Naive B cell (primary cell): ENCODE measurements at regions not wholly inside any gene's neighbourhood (a gene's known extent, or its start where the extent isn't known, plus 50 kb on each side); places are given as distances from the start of the nearest gene placed in this dataset.

Source experiments
- ATAC-seq, 2 donors: fragments of 150-1000 bp; cut with Tn5 transposase; 2 replicates each; pipeline ENCODE4 v1.10.0; 2021; ENCODE audit warnings: low read depth in 2 of 2, mild to moderate bottlenecking in 2 of 2, moderate library complexity in 2 of 2
- DNase-seq: peaks from one replicate; pipeline ENCODE4 v3.0.0; 2022
- H3K27ac Mint-ChIP-seq, 6 donors: one replicate each; pipeline ENCODE4 v1.8.0; 2020 to 2022; ENCODE audit warnings: mild to moderate bottlenecking in 6 of 6, mixed read lengths in 6 of 6, moderate library complexity in 5 of 6, inconsistent platforms in 2 of 6
- H3K27me3 Mint-ChIP-seq, 3 donors: one replicate each; pipeline ENCODE4 v1.8.0; 2021 to 2022; ENCODE audit warnings: mixed read lengths in 3 of 3, mild to moderate bottlenecking in 1 of 3
- H3K36me3 Mint-ChIP-seq, 2 donors: one replicate each; pipeline ENCODE4 v1.8.0; 2020 to 2022; ENCODE audit warnings: mixed read lengths in 2 of 2, inconsistent platforms in 1 of 2, mild to moderate bottlenecking in 1 of 2
- H3K4me1 Mint-ChIP-seq, 3 donors: one replicate each; pipeline ENCODE4 v1.8.0; 2020 to 2022; ENCODE audit warnings: mixed read lengths in 3 of 3, inconsistent platforms in 1 of 3, mild to moderate bottlenecking in 1 of 3, moderate library complexity in 1 of 3
- H3K4me3 Mint-ChIP-seq, 8 donors: one replicate each; pipeline ENCODE4 v1.8.0; 2020 to 2022; ENCODE audit warnings: mild to moderate bottlenecking in 8 of 8, mixed read lengths in 8 of 8, moderate library complexity in 8 of 8, inconsistent platforms in 2 of 8
- H3K9me3 Mint-ChIP-seq, 7 donors: one replicate each; pipeline ENCODE4 v1.8.0; 2020 to 2022; ENCODE audit warnings: mixed read lengths in 7 of 7, mild to moderate bottlenecking in 5 of 7, inconsistent platforms in 2 of 7, moderate library complexity in 1 of 7

DNA sequence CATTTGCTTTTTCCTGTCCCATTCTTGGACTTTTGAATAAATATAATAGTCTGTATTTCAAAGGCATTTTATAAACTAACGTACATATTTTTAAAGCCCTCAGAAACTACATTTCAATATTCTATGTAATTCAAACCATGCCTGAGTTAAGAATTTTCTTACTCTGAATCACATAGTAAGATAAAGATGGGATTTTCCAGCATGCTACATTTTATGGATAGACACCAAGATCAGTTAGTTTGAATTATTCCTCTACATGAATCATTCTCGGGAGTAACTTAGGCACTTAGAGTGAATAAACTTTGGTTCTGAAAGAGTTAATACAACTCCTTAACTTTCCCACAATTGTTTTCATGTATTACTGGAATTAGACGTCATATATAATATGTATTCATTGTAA is 713.3 kb upstream of the CBLB start:
- DNase-seq (no peak), ATAC-seq (no peak)
- Mint-ChIP-seq H3K9me3 (no peaks in the 10 kb centered on the region), H3K4me3 (no peak overlapping the region), H3K27me3 (peaks cover 0 to 7% (median 0%) of the 10 kb centered on the region in 3 donors), H3K4me1 (no peaks in the 10 kb centered on the region), H3K27ac (no peak overlapping the region), H3K36me3 (peaks cover 0 to 8% of the 10 kb centered on the region in 2 donors)

DNA sequence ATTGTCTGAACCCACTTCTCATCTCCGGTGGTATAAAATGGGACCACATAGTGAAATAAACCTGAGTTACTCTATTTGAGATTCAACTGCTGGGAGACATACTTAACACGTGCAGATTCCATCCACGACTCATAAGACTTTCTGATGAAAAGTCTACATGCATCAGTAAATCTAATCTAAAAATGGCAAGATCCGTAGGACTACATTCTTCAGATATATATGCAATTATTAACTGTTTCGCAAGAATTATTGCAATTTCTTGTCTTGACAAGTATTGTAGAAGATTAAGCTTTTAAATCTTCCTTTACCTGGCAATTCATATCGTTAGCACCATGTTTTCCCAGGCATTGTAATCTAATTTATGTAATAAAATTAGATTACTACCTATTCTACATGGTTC is 718.7 kb upstream of the CBLB start:
- Mint-ChIP-seq H3K9me3 (peaks cover 0 to 7% (median 2%) of the 10 kb centered on the region in 7 donors), H3K36me3 (no peaks in the 10 kb centered on the region), H3K4me1 (no peaks in the 10 kb centered on the region), H3K27me3 (peaks cover 0 to 4% (median 0%) of the 10 kb centered on the region in 3 donors), H3K4me3 (no peak overlapping the region), H3K27ac (no peak overlapping the region)
- ATAC-seq (no peak), DNase-seq (no peak)

DNA sequence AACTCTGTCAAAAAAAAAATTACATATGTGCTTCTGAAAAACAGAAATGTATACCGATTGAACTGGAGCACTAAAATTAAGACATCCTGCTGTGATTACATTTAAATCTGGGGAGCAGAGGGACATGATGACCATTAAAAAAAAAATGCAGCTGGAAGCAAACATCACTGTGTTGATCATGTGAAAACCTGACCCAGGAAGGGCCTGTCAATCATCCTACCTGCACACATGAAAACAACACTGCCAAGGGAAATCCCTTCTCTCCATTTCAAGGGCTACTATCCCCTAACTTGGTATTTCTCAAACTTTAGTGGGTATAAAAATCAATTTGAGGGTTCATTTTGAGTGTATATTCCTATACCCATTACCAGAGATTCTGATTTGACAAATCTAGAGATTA is 719.9 kb upstream of the CBLB start:
- H3K9me3 Mint-ChIP-seq, result peaks cover 4 to 15% (median 7%) of the 10 kb centered on the region in 7 donors

DNA sequence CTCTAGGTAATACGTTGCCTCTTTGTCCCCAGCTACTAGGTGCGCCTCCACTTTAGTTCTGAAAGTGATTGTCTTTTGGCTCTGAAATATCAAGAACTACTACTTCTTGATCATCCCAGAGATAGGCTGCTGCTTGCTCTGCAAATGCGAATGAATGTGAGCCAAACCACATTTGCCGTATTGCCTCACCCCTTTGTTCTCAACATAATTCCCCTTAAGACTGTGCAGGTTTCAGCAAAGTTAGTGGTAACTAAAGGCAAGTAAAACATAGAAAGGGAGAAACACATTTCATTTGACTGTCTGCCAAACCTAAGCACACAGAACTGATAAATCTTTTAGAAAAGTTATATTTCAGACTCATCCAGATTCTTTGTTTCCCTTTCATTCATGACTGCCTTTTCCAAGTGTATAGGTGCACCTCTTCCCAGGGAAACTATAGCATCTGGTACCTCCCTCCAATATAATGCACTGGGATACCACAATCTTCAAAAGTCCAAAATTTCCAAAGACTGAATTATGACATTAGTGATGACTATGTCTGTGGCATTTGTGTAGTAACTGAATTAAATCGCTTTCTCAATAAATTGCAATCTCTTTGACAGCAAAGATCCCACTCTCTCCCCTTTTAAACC is 720.6 kb upstream of the CBLB start:
- Mint-ChIP-seq H3K27ac (no peak overlapping the region), H3K4me1 (peaks cover 0 to 7% (median 0%) of the 10 kb centered on the region in 3 donors), H3K9me3 (peaks cover 4 to 20% (median 11%) of the 10 kb centered on the region in 7 donors), H3K27me3 (peaks cover 0 to 4% (median 0%) of the 10 kb centered on the region in 3 donors), H3K4me3 (no peak overlapping the region), H3K36me3 (no peaks in the 10 kb centered on the region)
- ATAC-seq (no peak), DNase-seq (no peak)

More for the DNA sequence above, 719.9 kb upstream of the CBLB start:
- no peak for ATAC-seq
- H3K4me1 Mint-ChIP-seq, result peaks cover 0 to 7% (median 0%) of the 10 kb centered on the region in 3 donors
- peaks cover 0 to 4% (median 0%) of the 10 kb centered on the region in 3 donors for H3K27me3 Mint-ChIP-seq
- no peak for DNase-seq
- H3K36me3 Mint-ChIP-seq, result no peaks in the 10 kb centered on the region
- no peak overlapping the region for H3K27ac Mint-ChIP-seq
- H3K4me3 Mint-ChIP-seq, result no peak overlapping the region

DNA sequence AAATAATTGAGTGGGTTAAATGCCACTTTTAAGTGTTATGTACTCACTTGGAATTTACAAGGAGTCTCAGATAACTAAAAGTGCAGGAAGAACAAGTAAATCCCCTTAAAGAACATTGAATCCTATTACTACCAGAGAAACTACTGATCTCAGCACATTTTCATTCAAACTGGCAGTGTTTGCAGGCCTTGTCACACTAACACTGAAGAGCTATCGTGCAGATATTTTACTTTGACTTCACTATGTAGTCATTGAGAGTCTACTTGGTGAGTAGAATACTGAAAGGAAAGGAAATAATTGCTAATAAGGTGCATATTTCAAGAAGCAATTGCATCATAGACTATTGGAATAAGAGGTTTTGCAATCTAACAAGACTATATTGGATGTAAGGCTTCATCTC is 721.4 kb upstream of the CBLB start:
- ATAC-seq, result no peak
- Mint-ChIP-seq H3K4me3 (no peak overlapping the region), H3K27ac (no peak overlapping the region), H3K27me3 (peaks cover 0 to 4% (median 0%) of the 10 kb centered on the region in 3 donors), H3K36me3 (no peaks in the 10 kb centered on the region), H3K9me3 (peaks cover 4 to 20% (median 11%) of the 10 kb centered on the region in 7 donors), H3K4me1 (peaks cover 0 to 7% (median 0%) of the 10 kb centered on the region in 3 donors)
- no peak for DNase-seq

DNA sequence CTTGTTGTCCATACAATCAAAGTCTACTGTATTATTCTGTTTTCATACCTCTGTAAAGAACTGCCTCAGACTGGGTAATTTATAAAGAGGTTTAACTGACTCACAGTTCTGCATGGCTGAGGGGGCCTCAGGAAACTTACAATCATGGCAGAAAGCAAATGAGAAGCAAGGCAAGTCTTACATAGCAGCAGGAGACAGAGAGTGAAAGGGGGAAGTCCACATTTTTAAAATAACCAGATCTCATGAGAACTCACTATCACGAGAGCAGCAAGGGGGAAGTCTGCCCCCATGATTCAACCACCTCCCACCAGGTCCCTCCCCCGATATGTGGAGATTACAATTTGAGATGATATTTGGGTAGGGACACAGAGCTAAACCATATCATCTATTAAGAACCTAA is 724.6 kb upstream of the CBLB start:
- H3K9me3 Mint-ChIP-seq, result peaks cover 4 to 33% (median 12%) of the 10 kb centered on the region in 7 donors
- no peak overlapping the region for H3K4me3 Mint-ChIP-seq
- DNase-seq (no peak), ATAC-seq (peak; percentile 42 to 52)
- H3K27me3 Mint-ChIP-seq, result peaks cover 0 to 4% (median 0%) of the 10 kb centered on the region in 3 donors
- H3K4me1 Mint-ChIP-seq, result peaks cover 0 to 7% (median 0%) of the 10 kb centered on the region in 3 donors
- peak overlapping the region in 2 of 6 donors; percentile 10 to 46 for H3K27ac Mint-ChIP-seq
- peaks cover 0 to 4% of the 10 kb centered on the region in 2 donors for H3K36me3 Mint-ChIP-seq

DNA sequence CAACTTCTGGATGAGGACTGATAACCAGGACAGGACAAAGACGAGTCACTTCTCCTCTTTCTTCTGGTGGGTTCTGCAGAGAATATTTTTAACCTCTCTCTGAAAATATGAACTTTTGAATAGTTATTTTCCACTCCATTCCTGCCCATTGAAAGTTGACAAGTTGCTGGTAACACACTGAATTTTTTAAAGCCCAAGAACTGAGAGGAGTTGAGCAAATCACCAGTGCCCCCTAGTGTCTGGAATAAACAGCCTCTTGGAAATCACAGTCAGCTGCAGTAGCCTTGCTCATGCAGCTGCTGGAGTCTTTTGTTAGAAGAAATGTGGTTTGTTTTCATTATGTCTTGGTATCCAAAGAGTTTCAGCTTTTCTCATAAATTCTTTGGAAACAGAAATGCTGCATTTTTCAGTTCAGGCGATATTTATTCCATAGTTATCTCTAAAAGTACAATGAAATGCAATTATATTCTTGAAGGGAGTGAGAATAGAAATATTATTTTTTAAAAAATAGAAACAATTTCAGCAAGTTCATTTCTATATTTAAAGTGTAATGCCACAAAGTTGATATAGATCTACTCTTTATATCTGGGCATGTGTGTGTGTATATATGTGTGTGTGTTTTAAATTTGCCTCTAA is 741.0 kb upstream of the CBLB start:
- Mint-ChIP-seq H3K4me1 (no peaks in the 10 kb centered on the region), H3K27ac (no peak overlapping the region), H3K27me3 (peaks cover 0 to 5% (median 0%) of the 10 kb centered on the region in 3 donors), H3K9me3 (peaks cover 4 to 23% (median 18%) of the 10 kb centered on the region in 7 donors), H3K4me3 (peak overlapping the region in 1 of 8 donors; percentile 16), H3K36me3 (peaks cover 15 to 16% of the 10 kb centered on the region in 2 donors)
- ATAC-seq (peak; percentile 53 to 71), DNase-seq (peak; percentile 60)

DNA sequence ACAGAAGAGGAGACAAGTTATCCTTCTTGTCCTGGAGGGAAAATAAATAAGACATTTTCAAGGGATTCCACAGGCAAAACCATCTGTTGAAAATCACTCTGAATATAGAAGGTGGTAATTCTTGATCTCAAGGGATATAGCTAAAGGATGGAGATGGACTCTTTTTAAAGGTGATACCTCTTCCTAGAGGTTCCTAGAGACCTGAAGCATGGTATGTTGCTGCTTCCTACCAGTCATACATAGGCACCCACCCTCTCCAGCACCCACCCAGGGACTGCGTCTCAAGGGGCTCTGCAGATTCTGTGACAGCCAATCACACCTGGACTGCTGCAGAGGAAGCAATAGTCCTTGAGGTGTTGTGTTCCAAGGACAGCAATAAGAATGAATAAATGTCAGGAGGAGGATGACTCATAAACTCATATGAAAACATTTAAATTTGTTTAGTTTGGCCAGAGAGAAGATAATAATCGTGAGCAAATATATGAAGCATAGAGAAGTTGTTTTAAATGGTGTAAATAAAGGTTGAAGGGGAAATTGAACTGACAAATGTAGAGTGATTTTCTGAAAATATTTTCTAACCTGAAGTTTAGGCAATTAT is 741.6 kb upstream of the CBLB start:
- Mint-ChIP-seq H3K9me3 (peaks cover 4 to 21% (median 18%) of the 10 kb centered on the region in 7 donors), H3K27ac (no peak overlapping the region), H3K4me3 (no peak overlapping the region), H3K27me3 (peaks cover 0 to 5% (median 0%) of the 10 kb centered on the region in 3 donors), H3K36me3 (peaks cover 16% of the 10 kb centered on the region in 2 donors), H3K4me1 (no peaks in the 10 kb centered on the region)
- no peak for DNase-seq
- ATAC-seq, result no peak

DNA sequence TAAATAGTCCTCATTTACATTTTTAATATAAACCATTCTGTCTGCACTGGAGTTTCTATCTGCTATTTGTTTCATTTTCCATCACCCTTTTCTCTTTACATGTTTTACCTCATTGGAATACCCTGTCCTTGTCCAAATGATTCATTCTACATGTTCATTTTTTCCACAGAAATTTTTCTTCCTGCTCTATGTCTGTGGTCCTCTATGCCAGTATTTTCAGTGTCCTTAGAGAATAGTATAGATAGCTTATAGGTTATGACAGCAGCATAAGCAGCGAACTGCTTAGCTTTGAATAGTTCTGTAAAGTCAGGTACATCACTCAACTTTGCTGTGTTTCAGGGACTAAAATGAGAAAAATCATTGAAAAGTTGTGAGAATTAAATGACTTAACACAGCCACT is 742.3 kb upstream of the CBLB start:
- H3K4me1 Mint-ChIP-seq, result no peaks in the 10 kb centered on the region
- H3K4me3 Mint-ChIP-seq, result no peak overlapping the region
- H3K9me3 Mint-ChIP-seq, result peaks cover 4 to 21% (median 18%) of the 10 kb centered on the region in 7 donors
- DNase-seq, result no peak
- peaks cover 12 to 16% of the 10 kb centered on the region in 2 donors for H3K36me3 Mint-ChIP-seq
- H3K27me3 Mint-ChIP-seq, result peaks cover 0 to 5% (median 0%) of the 10 kb centered on the region in 3 donors
- no peak for ATAC-seq
- H3K27ac Mint-ChIP-seq, result no peak overlapping the region

DNA sequence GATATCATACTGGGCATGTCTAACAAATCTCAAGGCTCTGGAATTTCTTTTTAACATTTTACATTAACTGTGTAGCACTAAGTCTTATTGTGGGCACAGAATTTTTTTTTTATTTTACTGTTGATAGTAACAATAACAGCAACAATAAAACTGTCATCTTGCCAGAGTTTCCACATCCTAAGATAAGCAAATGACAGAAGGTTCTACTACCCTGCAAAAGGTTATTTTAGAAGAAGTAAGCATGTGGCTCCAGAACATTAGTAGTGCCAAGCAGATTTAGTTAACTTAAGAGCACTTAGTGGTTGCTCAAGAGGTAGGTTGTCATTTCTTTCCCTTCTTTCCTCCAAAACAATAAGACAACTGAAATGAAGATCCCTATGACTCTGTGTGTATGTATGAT is 743.0 kb upstream of the CBLB start:
- DNase-seq, result no peak
- Mint-ChIP-seq H3K4me1 (no peaks in the 10 kb centered on the region), H3K27ac (no peak overlapping the region), H3K36me3 (peaks cover 12 to 16% of the 10 kb centered on the region in 2 donors), H3K27me3 (peaks cover 0 to 5% (median 0%) of the 10 kb centered on the region in 3 donors), H3K9me3 (peaks cover 4 to 21% (median 18%) of the 10 kb centered on the region in 7 donors), H3K4me3 (no peak overlapping the region)
- no peak for ATAC-seq

DNA sequence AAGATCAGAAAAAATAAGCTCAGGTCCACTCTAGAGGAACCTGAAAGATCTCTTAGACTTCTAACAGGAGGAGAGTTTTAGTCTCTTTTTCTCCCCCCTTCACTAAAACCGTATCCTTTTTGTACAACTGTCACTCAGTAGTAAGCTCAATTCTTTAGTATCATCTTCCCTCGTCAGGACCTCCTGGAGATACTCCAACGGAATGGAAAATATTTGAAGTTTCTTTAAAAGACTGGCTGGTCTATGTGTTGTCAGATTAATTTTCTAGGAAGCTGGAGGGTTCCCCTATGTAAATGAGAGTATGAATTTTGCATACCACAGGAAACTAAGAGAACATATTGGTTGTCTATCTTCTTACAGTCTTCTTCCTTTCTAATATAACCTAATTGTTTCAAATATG is 747.7 kb upstream of the CBLB start:
- no peak overlapping the region for H3K27ac Mint-ChIP-seq
- H3K36me3 Mint-ChIP-seq, result peaks cover 13 to 16% of the 10 kb centered on the region in 2 donors
- ATAC-seq, result no peak
- peaks cover 0 to 3% (median 2%) of the 10 kb centered on the region in 3 donors for H3K27me3 Mint-ChIP-seq
- no peak overlapping the region for H3K4me3 Mint-ChIP-seq
- H3K4me1 Mint-ChIP-seq, result no peaks in the 10 kb centered on the region
- DNase-seq, result no peak
- H3K9me3 Mint-ChIP-seq, result peaks cover 4 to 21% (median 18%) of the 10 kb centered on the region in 7 donors

DNA sequence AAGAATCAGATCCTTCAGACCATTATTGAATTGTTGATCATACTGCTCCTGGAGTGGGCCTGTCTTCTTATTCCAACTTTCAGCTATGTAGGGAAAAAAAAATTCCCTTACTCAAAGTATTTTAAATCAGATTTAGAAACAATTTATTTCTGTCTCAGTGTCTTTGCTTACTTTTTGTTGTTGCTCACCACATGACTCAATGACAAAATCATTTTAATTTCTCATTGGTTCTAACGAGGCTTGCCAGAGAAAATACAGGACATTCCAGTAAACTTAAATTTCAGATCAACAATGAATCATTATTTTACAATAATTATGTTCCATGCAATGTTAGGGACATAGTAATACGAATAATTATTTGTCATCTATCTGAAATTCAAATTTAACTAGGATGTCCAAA is 748.5 kb upstream of the CBLB start:
- ATAC-seq, result no peak
- Mint-ChIP-seq H3K27ac (no peak overlapping the region), H3K4me1 (no peaks in the 10 kb centered on the region), H3K9me3 (peaks cover 6 to 25% (median 18%) of the 10 kb centered on the region in 7 donors), H3K36me3 (peaks cover 16 to 17% of the 10 kb centered on the region in 2 donors), H3K27me3 (peaks cover 0 to 6% (median 3%) of the 10 kb centered on the region in 3 donors), H3K4me3 (no peak overlapping the region)
- no peak for DNase-seq

DNA sequence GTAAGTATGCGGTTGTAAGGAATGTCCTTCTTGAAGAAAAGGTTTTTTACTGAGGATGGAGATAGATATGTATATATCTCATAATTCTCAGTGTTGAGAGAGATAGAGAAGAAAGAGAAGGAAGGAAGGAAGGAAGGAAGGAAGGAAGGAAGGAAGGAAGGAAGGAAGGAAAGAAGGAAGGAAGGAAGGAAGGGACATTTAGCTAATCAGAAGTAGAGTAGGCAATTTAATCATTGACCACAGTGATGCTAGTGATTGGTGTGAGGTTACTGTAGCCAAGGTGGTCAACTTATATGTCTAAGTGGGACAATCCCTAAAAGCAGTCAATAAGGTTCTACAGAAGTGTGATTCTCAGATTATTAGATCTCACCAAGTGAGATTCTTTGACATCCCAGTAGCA is 751.8 kb upstream of the CBLB start:
- H3K36me3 Mint-ChIP-seq, result peaks cover 13 to 17% of the 10 kb centered on the region in 2 donors
- H3K27ac Mint-ChIP-seq, result peak overlapping the region in 1 of 6 donors; percentile 84
- H3K27me3 Mint-ChIP-seq, result peaks cover 0 to 9% (median 6%) of the 10 kb centered on the region in 3 donors
- no peaks in the 10 kb centered on the region for H3K4me1 Mint-ChIP-seq
- no peak for ATAC-seq
- H3K4me3 Mint-ChIP-seq, result no peak overlapping the region
- H3K9me3 Mint-ChIP-seq, result peaks cover 4 to 21% (median 15%) of the 10 kb centered on the region in 7 donors
- no peak for DNase-seq
